ENCODE measurements at regions not wholly inside any gene's neighbourhood (a gene's known extent, or its start where the extent isn't known, plus 50 kb on each side); places are given as distances from the start of the nearest gene placed in this dataset.

- no peak for TF ChIP-seq EZH2 (IDR thresholded peaks at IDR 0.05; ENCODE audit: borderline replicate concordance, low read depth, low read length, severe bottlenecking)
- TF ChIP-seq, protein P1, sequence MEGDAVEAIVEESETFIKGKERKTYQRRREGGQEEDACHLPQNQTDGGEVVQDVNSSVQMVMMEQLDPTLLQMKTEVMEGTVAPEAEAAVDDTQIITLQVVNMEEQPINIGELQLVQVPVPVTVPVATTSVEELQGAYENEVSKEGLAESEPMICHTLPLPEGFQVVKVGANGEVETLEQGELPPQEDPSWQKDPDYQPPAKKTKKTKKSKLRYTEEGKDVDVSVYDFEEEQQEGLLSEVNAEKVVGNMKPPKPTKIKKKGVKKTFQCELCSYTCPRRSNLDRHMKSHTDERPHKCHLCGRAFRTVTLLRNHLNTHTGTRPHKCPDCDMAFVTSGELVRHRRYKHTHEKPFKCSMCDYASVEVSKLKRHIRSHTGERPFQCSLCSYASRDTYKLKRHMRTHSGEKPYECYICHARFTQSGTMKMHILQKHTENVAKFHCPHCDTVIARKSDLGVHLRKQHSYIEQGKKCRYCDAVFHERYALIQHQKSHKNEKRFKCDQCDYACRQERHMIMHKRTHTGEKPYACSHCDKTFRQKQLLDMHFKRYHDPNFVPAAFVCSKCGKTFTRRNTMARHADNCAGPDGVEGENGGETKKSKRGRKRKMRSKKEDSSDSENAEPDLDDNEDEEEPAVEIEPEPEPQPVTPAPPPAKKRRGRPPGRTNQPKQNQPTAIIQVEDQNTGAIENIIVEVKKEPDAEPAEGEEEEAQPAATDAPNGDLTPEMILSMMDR (IDR thresholded peaks at IDR 0.05; ENCODE audit: borderline replicate concordance, extremely low read depth, low read length, poor library complexity, severe bottlenecking) = no peak
Measured at GRCh38 chr10:33492701-33493345, 158.4 kb upstream of the NRP1 start.
